Mesendoderm (in vitro differentiated cells): ENCODE measurements at regions not wholly inside any gene's neighbourhood (a gene's known extent, or its start where the extent isn't known, plus 50 kb on each side); places are given as distances from the start of the nearest gene placed in this dataset.

Experiments
- DNase-seq: peaks from one replicate; pipeline ENCODE4 v3.0.0; 2013
- H2AK5ac ChIP-seq: 2 replicates; pipeline ENCODE4 v1.6.1; 2013; ENCODE audit warnings: low read length, inconsistent platforms
- H2BK120ac ChIP-seq: 2 replicates; pipeline ENCODE4 v1.6.1; 2013; ENCODE audit warnings: low read depth, mild to moderate bottlenecking, low read length, moderate library complexity, mixed read lengths
- H2BK15ac ChIP-seq: replicated peaks from 2 replicates; pipeline ENCODE4 v1.6.1; 2013; ENCODE audit warnings: low read depth, mild to moderate bottlenecking, moderate library complexity
- H2BK5ac ChIP-seq: 2 replicates; pipeline ENCODE4 v1.6.1; 2013; ENCODE audit warnings: low read length, inconsistent platforms
- H3K18ac ChIP-seq: 2 replicates; pipeline ENCODE4 v1.6.1; 2013; ENCODE audit warnings: mild to moderate bottlenecking, low read length, mixed read lengths
- H3K23ac ChIP-seq: one replicate; pipeline ENCODE4 v1.6.1; 2013; ENCODE audit warnings: low read length
- H3K27ac ChIP-seq: 2 replicates; pipeline ENCODE4 v1.5.1; 2013; ENCODE audit warnings: low read depth, mild to moderate bottlenecking, inconsistent platforms, low read length, moderate library complexity
- H3K27me3 ChIP-seq: 2 replicates; pipeline ENCODE4 v1.6.1; 2013; ENCODE audit warnings: low read length, control low read depth, mild to moderate bottlenecking, inconsistent platforms; ENCODE audit not compliant: insufficient read depth, poor library complexity
- H3K36me3 ChIP-seq: 2 replicates; pipeline ENCODE4 v1.6.1; 2013; ENCODE audit warnings: low read length, inconsistent platforms; ENCODE audit not compliant: control insufficient read depth, insufficient read depth
- H3K4ac ChIP-seq: one replicate; pipeline ENCODE4 v1.6.1; 2013; ENCODE audit warnings: low read depth, mild to moderate bottlenecking, low read length, moderate library complexity
- H3K4me1 ChIP-seq: 2 replicates; pipeline ENCODE4 v1.6.1; 2013; ENCODE audit warnings: low read depth, low read length, inconsistent platforms; ENCODE audit not compliant: control insufficient read depth
- H3K4me2 ChIP-seq: 2 replicates; pipeline ENCODE4 v1.6.1; 2013; ENCODE audit warnings: low read length
- H3K4me3 ChIP-seq: 2 replicates; pipeline ENCODE4 v1.5.1; 2013; ENCODE audit warnings: mild to moderate bottlenecking, low read length
- H3K56ac ChIP-seq: one replicate; pipeline ENCODE4 v1.6.1; 2013; ENCODE audit warnings: low read length
- H3K79me1 ChIP-seq: 2 replicates; pipeline ENCODE4 v1.6.1; 2013; ENCODE audit warnings: low read length, inconsistent platforms
- H3K79me2 ChIP-seq: 2 replicates; pipeline ENCODE4 v1.6.1; 2013; ENCODE audit warnings: mild to moderate bottlenecking, low read length; ENCODE audit not compliant: control insufficient read depth, insufficient read depth
- H3K9ac ChIP-seq: 2 replicates; pipeline ENCODE4 v1.6.1; 2013; ENCODE audit warnings: low read length, inconsistent platforms
- H4K5ac ChIP-seq: one replicate; pipeline ENCODE4 v1.6.1; 2013; ENCODE audit warnings: low read length
- H4K8ac ChIP-seq: one replicate; pipeline ENCODE4 v1.6.1; 2013; ENCODE audit warnings: low read depth, mild to moderate bottlenecking, control low read depth, low read length, moderate library complexity
- WGBS: extraction: QIAGEN DNeasy Blood & Tissue Kit; methylation state at CpG from one replicate; pipeline ENCODE4 v1.1.7; 2013; ENCODE audit warnings: low lambda C conversion rate, missing lambda C conversion rate; ENCODE audit not compliant: insufficient coverage; ENCODE audit errors: extremely low coverage; 5-methylcytosine and 5-hydroxymethylcytosine counted together

GRCh38 chr6:138654715-138655634 is 118.6 kb upstream of the CCDC28A start:
- no peak overlapping the region for H3K27ac ChIP-seq

GRCh38 chr6:138655828-138656227 is 117.7 kb upstream of the CCDC28A start:
- Histone ChIP-seq H3K23ac (no peak overlapping the region), H3K18ac (no peak overlapping the region), H3K4ac (no peak overlapping the region), H4K8ac (no peak overlapping the region), H2BK5ac (no peak overlapping the region), H3K56ac (no peak overlapping the region), H3K79me2 (no peaks in the 10 kb centered on the region), H3K27me3 (no peaks in the 10 kb centered on the region), H3K27ac (no peak overlapping the region), H2BK15ac (no peak overlapping the region), H3K79me1 (peaks cover 2% of the 10 kb centered on the region), H3K36me3 (no peaks in the 10 kb centered on the region), H2BK120ac (no peak overlapping the region), H2AK5ac (no peak overlapping the region), H3K4me3 (no peak overlapping the region), H3K4me1 (no peaks in the 10 kb centered on the region), H3K4me2 (no peak overlapping the region), H3K9ac (no peak overlapping the region), H4K5ac (no peak overlapping the region)
- DNase-seq = peak; percentile 46
- WGBS = no CpG with 5 or more reads among the region's 6 CpGs

More at GRCh38 chr6:138654715-138655634, 118.6 kb upstream of the CCDC28A start:
- no peaks in the 10 kb centered on the region for H3K36me3 ChIP-seq
- H3K9ac ChIP-seq = no peak overlapping the region
- no peak overlapping the region for H2BK15ac ChIP-seq
- no peak overlapping the region for H4K8ac ChIP-seq
- H3K79me2 ChIP-seq = peaks cover 2% of the 10 kb centered on the region
- WGBS = no CpG with 5 or more reads among the region's 6 CpGs
- H3K4me1 ChIP-seq = no peaks in the 10 kb centered on the region
- H2BK5ac ChIP-seq = no peak overlapping the region
- no peak for DNase-seq
- no peak overlapping the region for H2BK120ac ChIP-seq
- no peak overlapping the region for H3K4me2 ChIP-seq
- peaks cover 2% of the 10 kb centered on the region for H3K79me1 ChIP-seq
- no peaks in the 10 kb centered on the region for H3K27me3 ChIP-seq
- no peak overlapping the region for H4K5ac ChIP-seq
- no peak overlapping the region for H3K18ac ChIP-seq
- no peak overlapping the region for H3K23ac ChIP-seq
- no peak overlapping the region for H2AK5ac ChIP-seq
- no peak overlapping the region for H3K56ac ChIP-seq
- H3K4ac ChIP-seq = no peak overlapping the region
- H3K4me3 ChIP-seq = no peak overlapping the region

GRCh38 chr6:138656364-138657064 is 117.1 kb upstream of the CCDC28A start:
- no peak overlapping the region for H2BK5ac ChIP-seq
- H3K4me1 ChIP-seq = no peaks in the 10 kb centered on the region
- H2BK15ac ChIP-seq = no peak overlapping the region
- no peak overlapping the region for H4K5ac ChIP-seq
- no peak overlapping the region for H4K8ac ChIP-seq
- WGBS = no CpG with 5 or more reads among the region's 7 CpGs
- no peak for DNase-seq
- no peak overlapping the region for H2AK5ac ChIP-seq
- no peaks in the 10 kb centered on the region for H3K79me2 ChIP-seq
- no peak overlapping the region for H2BK120ac ChIP-seq
- no peak overlapping the region for H3K18ac ChIP-seq
- H3K4me2 ChIP-seq = no peak overlapping the region
- no peaks in the 10 kb centered on the region for H3K27me3 ChIP-seq
- H3K23ac ChIP-seq = no peak overlapping the region
- H3K56ac ChIP-seq = no peak overlapping the region
- H3K79me1 ChIP-seq = peaks cover 2% of the 10 kb centered on the region
- H3K9ac ChIP-seq = no peak overlapping the region
- H3K36me3 ChIP-seq = no peaks in the 10 kb centered on the region
- no peak overlapping the region for H3K4ac ChIP-seq
- no peak overlapping the region for H3K27ac ChIP-seq
- H3K4me3 ChIP-seq = no peak overlapping the region

GRCh38 chr6:138657065-138657425 is 116.5 kb upstream of the CCDC28A start:
- Histone ChIP-seq H3K18ac (no peak overlapping the region), H4K5ac (no peak overlapping the region), H3K79me1 (peaks cover 2% of the 10 kb centered on the region), H3K56ac (no peak overlapping the region), H3K27ac (no peak overlapping the region), H4K8ac (no peak overlapping the region), H3K4me2 (no peak overlapping the region), H3K23ac (no peak overlapping the region), H3K4ac (no peak overlapping the region), H3K79me2 (no peaks in the 10 kb centered on the region), H2BK120ac (no peak overlapping the region), H2BK15ac (no peak overlapping the region), H3K36me3 (no peaks in the 10 kb centered on the region), H3K27me3 (no peaks in the 10 kb centered on the region), H3K4me1 (no peaks in the 10 kb centered on the region), H2AK5ac (no peak overlapping the region), H3K4me3 (no peak overlapping the region), H2BK5ac (no peak overlapping the region), H3K9ac (no peak overlapping the region)
- DNase-seq = no peak
- WGBS = no CpG with 5 or more reads among the region's 2 CpGs

GRCh38 chr6:138659998-138660397 is 113.6 kb upstream of the CCDC28A start:
- DNase-seq = no peak
- Histone ChIP-seq H3K27ac (no peak overlapping the region), H3K56ac (no peak overlapping the region), H3K23ac (no peak overlapping the region), H2AK5ac (no peak overlapping the region), H3K79me1 (peaks cover 4% of the 10 kb centered on the region), H3K27me3 (no peaks in the 10 kb centered on the region), H2BK5ac (no peak overlapping the region), H4K5ac (no peak overlapping the region), H3K79me2 (peaks cover 7% of the 10 kb centered on the region), H3K18ac (no peak overlapping the region), H3K4me1 (no peaks in the 10 kb centered on the region), H3K4me2 (no peak overlapping the region), H3K4ac (no peak overlapping the region), H3K9ac (no peak overlapping the region), H2BK120ac (no peak overlapping the region), H2BK15ac (no peak overlapping the region), H4K8ac (no peak overlapping the region), H3K36me3 (no peaks in the 10 kb centered on the region), H3K4me3 (no peak overlapping the region)
- no CpG with 5 or more reads among the region's 2 CpGs for WGBS
